SU-DHL-6 (cell line): ENCODE measurements at regions not wholly inside any gene's neighbourhood (a gene's known extent, or its start where the extent isn't known, plus 50 kb on each side); places are given as distances from the start of the nearest gene placed in this dataset.

ENCODE experiments used
- H2AFZ ChIP-seq: fragments of 200-600 bp; sonication (generic); 2 replicates; pipeline ENCODE4 v1.6.1; 2014; ENCODE audit warnings: low read depth, mild to moderate bottlenecking, moderate library complexity, mixed read lengths, antibody characterized with exemption, low read length; ENCODE audit not compliant: severe bottlenecking
- H3F3A ChIP-seq: fragments of 200-600 bp; shearing (Covaris generic); 2 replicates; pipeline ENCODE4 v1.6.0; 2016; ENCODE audit warnings: antibody characterized with exemption, mild to moderate bottlenecking; ENCODE audit not compliant: insufficient read depth
- H3K27ac ChIP-seq: fragments of 200-600 bp; sonication (generic); 2 replicates; pipeline ENCODE4 v1.5.1; 2016; ENCODE audit warnings: low read depth, mild to moderate bottlenecking, low read length, moderate library complexity, mixed read lengths
- H3K27me3 ChIP-seq: fragments of 200-600 bp; sonication (generic), shearing (Covaris generic); 2 replicates; pipeline ENCODE4 v1.6.0; 2014; ENCODE audit warnings: mild to moderate bottlenecking, low read length
- H3K36me3 ChIP-seq: fragments of 200-600 bp; sonication (generic); 2 replicates; pipeline ENCODE4 v1.6.1; 2014; ENCODE audit warnings: mild to moderate bottlenecking, low read length, mixed read lengths
- H3K4me2 ChIP-seq: fragments of 300-600, 200-600 bp; shearing (Covaris generic), sonication (generic); 2 replicates; pipeline ENCODE4 v1.6.0; 2014; ENCODE audit warnings: low read length, low read depth, mild to moderate bottlenecking; ENCODE audit not compliant: poor library complexity, severe bottlenecking
- H3K4me3 ChIP-seq: fragments of 200-600 bp; sonication (generic); 2 replicates; pipeline ENCODE4 v1.5.1; 2014; ENCODE audit warnings: antibody characterized with exemption, low read length, mild to moderate bottlenecking, mixed read lengths; ENCODE audit not compliant: insufficient read depth, poor library complexity, severe bottlenecking
- H3K79me2 ChIP-seq: fragments of 200-600 bp; sonication (generic); 2 replicates; pipeline ENCODE4 v1.6.1; 2014; ENCODE audit warnings: mild to moderate bottlenecking, low read length, moderate library complexity; ENCODE audit not compliant: insufficient read depth
- H3K9ac ChIP-seq: fragments of 200-600 bp; sonication (generic); 2 replicates; pipeline ENCODE4 v1.7.0; 2014; ENCODE audit warnings: mild to moderate bottlenecking, low read length
- H3K9me2 ChIP-seq: fragments of 200-600 bp; sonication (generic); replicated peaks from 2 replicates; pipeline ENCODE4 v1.6.1; 2014; ENCODE audit warnings: low read length; ENCODE audit not compliant: insufficient read depth
- H3K9me3 ChIP-seq: fragments of 200-600 bp; sonication (generic); 2 replicates; pipeline ENCODE4 v1.6.1; 2014; ENCODE audit warnings: low read length, mixed read lengths; ENCODE audit not compliant: insufficient read depth
- H4K20me1 ChIP-seq: fragments of 200-600 bp; sonication (generic); 2 replicates; pipeline ENCODE4 v1.6.1; 2014; ENCODE audit warnings: low read depth, mild to moderate bottlenecking, antibody characterized with exemption, low read length, moderate library complexity, mixed read lengths
- CTCF ChIP-seq: fragments of 200-600 bp; sonication (generic); IDR thresholded peaks from one replicate; pipeline ENCODE4 v1.5.1; 2017; ENCODE audit warnings: antibody characterized with exemption, mild to moderate bottlenecking, low read length, moderate library complexity; ENCODE audit not compliant: insufficient read depth, poor library complexity, severe bottlenecking
- EZH2phosphoT487 ChIP-seq: fragments of 200-600 bp; sonication (generic), shearing (Covaris generic); conservative IDR thresholded peaks from 2 replicates; pipeline ENCODE4 v1.6.1; 2018; ENCODE audit warnings: mild to moderate bottlenecking, antibody characterized with exemption, low read length, moderate library complexity, mixed read lengths

- no peak overlapping the region for H3K9ac ChIP-seq
- no peak overlapping the region for H3K4me3 ChIP-seq
- H3K4me2 ChIP-seq: no peak overlapping the region
- H2AFZ ChIP-seq: no peak overlapping the region
- H3K27ac ChIP-seq: no peak overlapping the region
- H3K9me2 ChIP-seq: no peaks in the 10 kb centered on the region
- H3K27me3 ChIP-seq: no peaks in the 10 kb centered on the region
- no peak for TF ChIP-seq CTCF
- no peaks in the 10 kb centered on the region for H4K20me1 ChIP-seq
- no peaks in the 10 kb centered on the region for H3F3A ChIP-seq
- H3K36me3 ChIP-seq: no peaks in the 10 kb centered on the region
- H3K79me2 ChIP-seq: no peaks in the 10 kb centered on the region
- H3K9me3 ChIP-seq: no peaks in the 10 kb centered on the region
Measured at GRCh38 chr14:97071177-97071576, 274.0 kb downstream of the VRK1 start.

DNA sequence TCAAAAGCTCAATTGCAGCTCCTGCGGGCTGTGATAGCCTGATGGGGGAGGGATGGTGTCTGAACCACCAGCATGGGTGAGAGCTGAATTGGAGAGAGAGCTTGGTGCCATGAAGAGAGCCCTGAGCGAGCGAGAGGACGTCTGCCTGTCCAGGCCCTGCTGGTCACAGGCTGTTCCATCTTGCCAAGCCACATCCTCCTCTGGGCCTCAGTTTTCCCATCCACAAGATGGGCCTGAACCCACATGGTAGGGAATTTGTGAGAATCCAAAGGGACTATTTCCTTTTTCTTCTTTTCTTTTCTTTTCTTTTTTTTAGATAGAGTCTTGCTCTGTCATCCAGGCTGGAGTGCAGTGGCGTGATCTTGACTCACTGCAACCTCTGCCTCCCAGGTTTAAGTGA lies 276.4 kb downstream of the VRK1 start:
- Histone ChIP-seq H3K4me3 (no peak overlapping the region), H3K79me2 (no peaks in the 10 kb centered on the region), H4K20me1 (no peaks in the 10 kb centered on the region), H3K9me2 (no peaks in the 10 kb centered on the region), H3K36me3 (no peaks in the 10 kb centered on the region), H2AFZ (no peak overlapping the region), H3K9me3 (no peaks in the 10 kb centered on the region), H3F3A (no peaks in the 10 kb centered on the region), H3K27me3 (no peaks in the 10 kb centered on the region), H3K27ac (no peak overlapping the region), H3K9ac (no peak overlapping the region), H3K4me2 (no peak overlapping the region)
- TF ChIP-seq CTCF (no peak), EZH2phosphoT487 (no peak)

DNA sequence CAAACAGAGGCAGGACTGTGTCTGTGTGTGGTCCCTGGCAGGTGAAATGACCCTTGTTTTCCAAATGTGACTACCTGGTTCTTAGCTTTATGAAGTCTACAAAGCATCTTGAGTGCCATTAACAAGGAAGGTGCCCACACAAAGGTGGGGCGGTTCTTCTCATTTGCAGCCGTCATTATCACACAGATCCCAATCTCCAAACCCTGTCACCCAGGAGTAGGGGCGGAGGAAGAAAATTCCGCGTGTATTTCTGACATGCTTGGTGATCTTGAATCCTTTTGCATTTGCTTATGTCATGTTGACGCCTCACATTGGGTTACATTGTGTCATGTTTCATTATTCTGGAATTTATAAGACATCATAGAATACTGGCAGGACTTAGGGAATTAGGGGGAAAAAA lies 277.3 kb downstream of the VRK1 start:
- H3K9me2 ChIP-seq: no peaks in the 10 kb centered on the region
- no peaks in the 10 kb centered on the region for H3F3A ChIP-seq
- no peak overlapping the region for H2AFZ ChIP-seq
- TF ChIP-seq CTCF (no peak), EZH2phosphoT487 (no peak)
- no peaks in the 10 kb centered on the region for H4K20me1 ChIP-seq
- H3K9ac ChIP-seq: no peak overlapping the region
- no peaks in the 10 kb centered on the region for H3K79me2 ChIP-seq
- H3K36me3 ChIP-seq: no peaks in the 10 kb centered on the region
- H3K27ac ChIP-seq: no peak overlapping the region
- no peaks in the 10 kb centered on the region for H3K9me3 ChIP-seq
- no peaks in the 10 kb centered on the region for H3K27me3 ChIP-seq
- no peak overlapping the region for H3K4me3 ChIP-seq
- H3K4me2 ChIP-seq: no peak overlapping the region

- H3F3A ChIP-seq: no peaks in the 10 kb centered on the region
- H3K27ac ChIP-seq: no peak overlapping the region
- H3K36me3 ChIP-seq: no peaks in the 10 kb centered on the region
- no peaks in the 10 kb centered on the region for H4K20me1 ChIP-seq
- H3K4me2 ChIP-seq: no peak overlapping the region
- no peaks in the 10 kb centered on the region for H3K9me2 ChIP-seq
- no peak overlapping the region for H3K4me3 ChIP-seq
- H3K9ac ChIP-seq: no peak overlapping the region
- no peaks in the 10 kb centered on the region for H3K27me3 ChIP-seq
- H3K9me3 ChIP-seq: no peaks in the 10 kb centered on the region
- no peaks in the 10 kb centered on the region for H3K79me2 ChIP-seq
- TF ChIP-seq CTCF (no peak), EZH2phosphoT487 (no peak)
- no peak overlapping the region for H2AFZ ChIP-seq
Measured at GRCh38 chr14:97074856-97075255, 277.7 kb downstream of the VRK1 start.
